ENCODE measurements at regions not wholly inside any gene's neighbourhood (a gene's known extent, or its start where the extent isn't known, plus 50 kb on each side); places are given as distances from the start of the nearest gene placed in this dataset.
"Not testable (repeated sequence)": the region's sequence is repeated elsewhere in the genome, so short reads cannot be mapped to it uniquely, and the experiment has no call there.

DNA sequence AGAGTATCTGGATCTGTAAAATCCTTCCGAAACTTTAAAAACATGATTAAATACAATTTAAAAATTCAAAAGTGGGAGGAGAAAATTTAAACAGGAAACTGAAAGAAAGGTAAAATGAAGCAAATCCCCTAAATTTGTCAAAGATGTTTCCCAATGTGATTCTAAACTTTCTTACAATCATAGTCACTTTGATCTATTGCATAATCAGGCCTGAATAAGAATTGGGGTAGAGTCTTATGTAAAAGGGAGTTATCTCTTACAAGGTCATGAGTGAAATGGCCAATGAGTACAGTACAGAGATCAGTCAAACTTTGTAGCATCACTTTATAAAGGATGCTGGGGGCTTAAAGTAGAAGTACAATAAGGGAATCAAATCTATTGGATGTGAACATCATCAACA, 1657.7 kb upstream of the CELF4 start:
- in situ Hi-C loops (cut with MboI; ENCODE audit: low pct_unique_long_range_greater_than_20kb, low sequenced_read_pairs, unreplicated experiment) = no loop called here
- DNase-seq (ENCODE audit: low spot score) = no peak
- TF ChIP-seq, protein P1, sequence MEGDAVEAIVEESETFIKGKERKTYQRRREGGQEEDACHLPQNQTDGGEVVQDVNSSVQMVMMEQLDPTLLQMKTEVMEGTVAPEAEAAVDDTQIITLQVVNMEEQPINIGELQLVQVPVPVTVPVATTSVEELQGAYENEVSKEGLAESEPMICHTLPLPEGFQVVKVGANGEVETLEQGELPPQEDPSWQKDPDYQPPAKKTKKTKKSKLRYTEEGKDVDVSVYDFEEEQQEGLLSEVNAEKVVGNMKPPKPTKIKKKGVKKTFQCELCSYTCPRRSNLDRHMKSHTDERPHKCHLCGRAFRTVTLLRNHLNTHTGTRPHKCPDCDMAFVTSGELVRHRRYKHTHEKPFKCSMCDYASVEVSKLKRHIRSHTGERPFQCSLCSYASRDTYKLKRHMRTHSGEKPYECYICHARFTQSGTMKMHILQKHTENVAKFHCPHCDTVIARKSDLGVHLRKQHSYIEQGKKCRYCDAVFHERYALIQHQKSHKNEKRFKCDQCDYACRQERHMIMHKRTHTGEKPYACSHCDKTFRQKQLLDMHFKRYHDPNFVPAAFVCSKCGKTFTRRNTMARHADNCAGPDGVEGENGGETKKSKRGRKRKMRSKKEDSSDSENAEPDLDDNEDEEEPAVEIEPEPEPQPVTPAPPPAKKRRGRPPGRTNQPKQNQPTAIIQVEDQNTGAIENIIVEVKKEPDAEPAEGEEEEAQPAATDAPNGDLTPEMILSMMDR (IDR thresholded peaks at IDR 0.05; ENCODE audit: extremely low read depth, insufficient read depth, missing control alignments) = no peak

DNA sequence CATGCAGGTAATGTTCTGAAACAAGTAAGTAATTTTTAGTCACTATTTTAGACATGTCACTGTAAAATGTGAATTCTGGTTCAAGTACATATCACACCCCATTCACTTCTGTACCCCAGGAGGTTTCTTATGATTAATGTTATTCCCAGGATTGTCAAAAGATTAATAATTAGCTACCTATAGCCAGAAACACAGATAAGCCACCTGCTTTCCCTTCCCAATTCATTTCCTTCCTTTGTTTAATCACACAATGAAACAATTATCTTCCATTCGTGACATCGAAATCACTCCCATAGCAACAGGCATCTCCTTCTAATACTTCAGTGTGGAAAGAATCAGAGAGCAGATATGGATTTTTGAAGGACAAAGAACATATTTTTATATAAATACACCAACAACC, 1650.3 kb upstream of the CELF4 start:
- in situ Hi-C loops (cut with MboI; ENCODE audit: low pct_unique_long_range_greater_than_20kb, low sequenced_read_pairs, unreplicated experiment) = no loop called here
- TF ChIP-seq, protein P1 (IDR thresholded peaks at IDR 0.05; ENCODE audit: extremely low read depth, insufficient read depth, missing control alignments) = no peak
- DNase-seq (ENCODE audit: low spot score) = no peak

DNA sequence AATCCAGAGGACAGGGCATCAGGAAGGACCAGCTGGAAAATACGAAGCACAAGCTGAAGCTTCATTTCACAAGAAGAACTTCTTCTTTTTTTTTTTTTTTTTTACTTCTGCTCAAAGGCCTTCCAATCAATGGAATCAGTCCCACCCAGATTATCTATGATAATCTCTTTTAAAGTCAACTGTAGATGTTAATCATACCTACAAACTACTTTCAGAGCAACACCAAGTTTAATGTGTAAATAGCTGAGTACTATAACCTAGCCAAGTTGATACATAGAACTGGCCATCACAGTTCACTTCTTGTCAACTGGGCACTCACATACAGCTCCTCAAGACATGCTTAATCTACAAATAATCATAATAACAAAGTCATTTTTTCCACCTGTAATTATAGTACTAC, 1645.9 kb upstream of the CELF4 start:
- in situ Hi-C loops (cut with MboI; ENCODE audit: low pct_unique_long_range_greater_than_20kb, low sequenced_read_pairs, unreplicated experiment) = no loop called here
- TF ChIP-seq, protein P1 (IDR thresholded peaks at IDR 0.05; ENCODE audit: extremely low read depth, insufficient read depth, missing control alignments) = no peak
- no peak for DNase-seq (ENCODE audit: low spot score)

DNA sequence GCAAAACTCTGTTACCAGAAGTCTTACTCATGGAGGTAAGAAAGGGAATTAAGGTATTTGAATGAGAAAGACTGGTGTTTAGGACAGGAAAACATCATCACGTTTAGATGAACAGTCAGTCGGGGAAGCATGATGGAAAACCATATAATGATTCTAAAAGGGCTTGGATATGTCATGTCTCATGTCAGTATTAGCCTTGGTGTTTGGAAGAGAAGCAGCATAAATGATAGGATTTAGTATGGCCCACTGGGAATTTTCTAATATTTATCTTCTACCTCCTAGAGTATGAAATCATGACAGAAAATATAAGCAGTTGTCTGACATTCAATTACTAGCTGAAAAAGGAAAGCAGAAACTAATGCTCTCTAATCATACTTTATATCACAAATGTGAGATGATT, 1643.6 kb upstream of the CELF4 start:
- DNase-seq (ENCODE audit: low spot score) = no peak
- in situ Hi-C loops (cut with MboI; ENCODE audit: low pct_unique_long_range_greater_than_20kb, low sequenced_read_pairs, unreplicated experiment) = no loop called here
- TF ChIP-seq, protein P1 (IDR thresholded peaks at IDR 0.05; ENCODE audit: extremely low read depth, insufficient read depth, missing control alignments) = no peak

DNA sequence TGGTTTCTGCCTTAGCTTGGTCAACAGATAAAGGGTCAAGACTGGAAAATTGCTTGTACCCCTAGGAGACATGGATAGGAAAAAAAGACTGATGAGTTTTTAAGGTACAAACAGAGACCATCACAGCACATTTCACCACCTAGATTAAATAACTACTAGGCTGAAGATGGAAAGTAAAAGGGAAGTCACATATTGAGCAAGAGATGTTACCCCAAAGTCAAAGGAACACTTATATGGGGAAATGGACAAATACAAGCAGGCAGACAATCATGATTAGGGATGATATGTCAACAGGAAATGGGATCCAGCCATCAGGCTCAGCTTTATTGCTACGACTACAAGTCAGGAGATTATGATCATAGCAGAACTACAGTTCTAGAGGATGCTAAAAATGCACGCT, 1643.1 kb upstream of the CELF4 start:
- in situ Hi-C loops (cut with MboI; ENCODE audit: low pct_unique_long_range_greater_than_20kb, low sequenced_read_pairs, unreplicated experiment) = no loop called here
- no peak for DNase-seq (ENCODE audit: low spot score)
- TF ChIP-seq, protein P1 (IDR thresholded peaks at IDR 0.05; ENCODE audit: extremely low read depth, insufficient read depth, missing control alignments) = no peak

DNA sequence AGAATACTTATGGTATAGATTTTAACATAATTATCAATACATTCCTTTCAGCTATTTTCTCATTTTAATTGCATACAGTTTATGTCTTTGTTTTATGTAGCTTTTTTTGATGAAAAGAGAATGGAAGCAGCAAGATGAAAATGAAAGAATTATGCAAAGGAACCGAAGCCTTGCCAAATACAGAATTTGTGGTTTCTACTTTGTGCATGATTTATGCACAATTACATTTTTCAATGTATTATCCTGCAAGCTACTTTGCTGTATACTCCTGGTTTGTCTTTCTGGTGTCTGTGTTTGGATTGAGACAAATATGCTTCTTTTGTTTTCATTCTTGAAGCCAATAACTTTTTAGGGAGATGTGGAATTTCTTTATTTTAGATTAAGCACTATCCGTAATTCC, 1642.6 kb upstream of the CELF4 start:
- DNase-seq (ENCODE audit: low spot score) = no peak
- TF ChIP-seq, protein P1 (IDR thresholded peaks at IDR 0.05; ENCODE audit: extremely low read depth, insufficient read depth, missing control alignments) = no peak
- in situ Hi-C loops (cut with MboI; ENCODE audit: low pct_unique_long_range_greater_than_20kb, low sequenced_read_pairs, unreplicated experiment) = no loop called here

DNA sequence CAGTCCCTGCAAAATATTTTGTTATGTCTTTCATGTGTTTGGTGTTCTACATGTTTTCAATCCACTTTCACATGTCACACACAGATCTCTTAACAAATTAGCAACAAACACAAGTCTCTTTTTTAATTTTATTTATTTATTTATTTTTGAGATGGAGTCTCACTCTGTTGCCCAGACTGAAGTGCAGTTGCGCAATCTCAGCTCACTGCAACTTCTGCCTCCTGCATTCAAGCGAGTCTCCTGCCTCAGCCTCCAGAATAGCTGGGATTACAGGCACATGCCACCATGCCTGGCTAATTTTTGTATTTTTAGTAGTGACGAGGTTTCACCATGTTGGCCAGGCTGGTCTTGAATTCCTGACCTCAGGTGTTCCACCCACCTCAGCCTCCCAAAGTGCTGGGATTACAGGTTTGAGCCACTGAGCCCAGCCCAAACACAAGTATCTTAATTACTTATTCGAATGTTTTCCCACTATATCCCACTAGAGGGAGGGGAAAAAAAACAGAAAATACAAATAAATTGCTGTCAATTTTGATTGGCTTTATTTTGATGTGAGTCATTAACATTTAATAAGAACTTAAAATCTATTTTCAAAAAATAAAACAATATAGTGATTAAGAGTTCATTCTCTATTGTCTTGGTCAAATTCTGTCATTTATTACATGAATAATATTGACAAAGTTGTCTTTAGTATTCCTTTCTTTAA, 1641.0 kb upstream of the CELF4 start:
- not testable (repeated sequence) for DNase-seq (ENCODE audit: low spot score)

More for the DNA sequence above, 1641.0 kb upstream of the CELF4 start:
- in situ Hi-C loops (cut with MboI; ENCODE audit: low pct_unique_long_range_greater_than_20kb, low sequenced_read_pairs, unreplicated experiment) = not testable (repeated sequence)
